Erythroblast (primary cell): ENCODE measurements at regions not wholly inside any gene's neighbourhood (a gene's known extent, or its start where the extent isn't known, plus 50 kb on each side); places are given as distances from the start of the nearest gene placed in this dataset.

Experiments used
- GATA1 ChIP-seq: IDR thresholded peaks from 2 replicates; pipeline ENCODE4 v1.6.1; 2011; ENCODE audit warnings: low read depth, mild to moderate bottlenecking, control low read depth, low read length, moderate library complexity
- POLR2A ChIP-seq: IDR thresholded peaks from 2 replicates; pipeline ENCODE4 v1.6.1; 2011; ENCODE audit warnings: mild to moderate bottlenecking, low read length

GRCh38 chr2:106720026-106720425 is 165.9 kb downstream of the ST6GAL2 start:
- no peak for TF ChIP-seq POLR2A
- TF ChIP-seq GATA1, result no peak
